Adrenal gland (tissue), 9 donors: ENCODE measurements at regions not wholly inside any gene's neighbourhood (a gene's known extent, or its start where the extent isn't known, plus 50 kb on each side); places are given as distances from the start of the nearest gene placed in this dataset.

Experiments used
- DNase-seq, 7 donors: peaks; one replicate each; pipeline ENCODE4 v3.0.0-alpha.2; 2019 to 2020
- H3K27ac ChIP-seq, 5 donors: fragments of 200-600 bp; sonication (generic) in 4 of 5; 1 replicate in 3 of 5; 2 replicates in 2 of 5; pipeline versions ENCODE4 v1.5.1 to v1.8.0; 2016 to 2020; ENCODE audit warnings: mild to moderate bottlenecking in 1 of 5
- H3K27me3 ChIP-seq: fragments of 200-600 bp; 2 replicates; pipeline ENCODE4 v1.8.0; 2021
- H3K36me3 ChIP-seq, 2 donors: fragments of 200-600 bp; replicated peaks in 1 of 2; 1 replicate in 1 of 2; 2 replicates in 1 of 2; pipeline versions ENCODE4 v1.5.1 to v1.8.0; 2018 to 2022
- H3K4me1 ChIP-seq, 2 donors: fragments of 200-600 bp; replicated peaks in 1 of 2; 1 replicate in 1 of 2; 2 replicates in 1 of 2; pipeline versions ENCODE4 v1.5.1 to v1.8.0; 2018 to 2021
- H3K4me3 ChIP-seq, 4 donors: fragments of 200-600 bp; sonication (generic) in 3 of 4; one replicate each; pipeline ENCODE4 v1.5.1; 2016 to 2018
- H3K9me3 ChIP-seq, 3 donors: fragments of 200-600 bp; sonication (generic) in 1 of 3; replicated peaks in 1 of 3; 1 replicate in 2 of 3; 2 replicates in 1 of 3; pipeline versions ENCODE4 v1.5.1 to v1.8.0; 2016 to 2021
- POLR2A ChIP-seq, 2 donors: fragments of 450-650 bp; IDR thresholded peaks; one replicate each; pipeline ENCODE4 v1.6.1; 2017; ENCODE audit warnings: antibody characterized with exemption in 2 of 2, mild to moderate bottlenecking in 2 of 2, moderate library complexity in 1 of 2
- WGBS, 4 donors: extraction: QIAGEN DNeasy Blood & Tissue Kit in 2 of 4; methylation state at CpG; one replicate each; pipeline versions ENCODE4 v1.1.5 to v1.1.7; 2013 to 2017; 5-methylcytosine and 5-hydroxymethylcytosine counted together
- intact Hi-C, 2 donors: fragments of 100-400 bp; cut with DNase I; formaldehyde crosslinking; loops; one replicate each; pipeline versions ENCODE4 v1.14.1 to v1.15.0; 2022 to 2023
- TF ChIP-seq, protein P1 (sequence below), 6 experiments: fragments of 450-650 bp in 4 of 6; fragments of 200-600 bp in 2 of 6; sonication (generic) in 1 of 6; IDR thresholded peaks; 1 replicate in 5 of 6; 2 replicates in 1 of 6; pipeline versions ENCODE4 v1.5.1 to v1.8.0; 2016 to 2021; ENCODE audit warnings: antibody characterized with exemption in 6 of 6, mild to moderate bottlenecking in 2 of 6, moderate library complexity in 1 of 6
- donor health status: healthy with polysubstance abuse.
- donor health status: Bipolar disorder and iron deficiency.
- donor health status: DM: yes; HTN: yes; CAD: no.
- donor health status: DM: no; HTN: no; CAD: no.
- donor health status: DM: no; HTN: no; CAD: no.

- H3K9me3 ChIP-seq, result no peaks in the 10 kb centered on the region
- intact Hi-C loops, result no loop called here
These were observed 172.4 kb upstream of the IVNS1ABP start for GRCh38 chr1:185489406-185489805.

GRCh38 chr1:185488808-185489207, 171.8 kb upstream of the IVNS1ABP start:
- Histone ChIP-seq H3K9me3 (no peaks in the 10 kb centered on the region), H3K27ac (peak overlapping the region in 4 of 5 donors; percentile 0 to 51 (median 14)), H3K27me3 (no peaks in the 10 kb centered on the region), H3K4me3 (no peak overlapping the region), H3K36me3 (no peaks in the 10 kb centered on the region), H3K4me1 (peaks cover 22 to 25% of the 10 kb centered on the region in 2 donors)
- peak; percentile 59 to 78 (median 76) for DNase-seq
- 28 to 49% (median 43%) methylated on average over 4 of the region's 4 CpGs for WGBS, 4 donors
- intact Hi-C loops, result no loop called here
- TF ChIP-seq POLR2A (IDR thresholded peaks at IDR 0.05), result no peak
- TF ChIP-seq, protein P1, sequence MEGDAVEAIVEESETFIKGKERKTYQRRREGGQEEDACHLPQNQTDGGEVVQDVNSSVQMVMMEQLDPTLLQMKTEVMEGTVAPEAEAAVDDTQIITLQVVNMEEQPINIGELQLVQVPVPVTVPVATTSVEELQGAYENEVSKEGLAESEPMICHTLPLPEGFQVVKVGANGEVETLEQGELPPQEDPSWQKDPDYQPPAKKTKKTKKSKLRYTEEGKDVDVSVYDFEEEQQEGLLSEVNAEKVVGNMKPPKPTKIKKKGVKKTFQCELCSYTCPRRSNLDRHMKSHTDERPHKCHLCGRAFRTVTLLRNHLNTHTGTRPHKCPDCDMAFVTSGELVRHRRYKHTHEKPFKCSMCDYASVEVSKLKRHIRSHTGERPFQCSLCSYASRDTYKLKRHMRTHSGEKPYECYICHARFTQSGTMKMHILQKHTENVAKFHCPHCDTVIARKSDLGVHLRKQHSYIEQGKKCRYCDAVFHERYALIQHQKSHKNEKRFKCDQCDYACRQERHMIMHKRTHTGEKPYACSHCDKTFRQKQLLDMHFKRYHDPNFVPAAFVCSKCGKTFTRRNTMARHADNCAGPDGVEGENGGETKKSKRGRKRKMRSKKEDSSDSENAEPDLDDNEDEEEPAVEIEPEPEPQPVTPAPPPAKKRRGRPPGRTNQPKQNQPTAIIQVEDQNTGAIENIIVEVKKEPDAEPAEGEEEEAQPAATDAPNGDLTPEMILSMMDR (IDR thresholded peaks at IDR 0.05), result no peak

More at GRCh38 chr1:185489406-185489805, 172.4 kb upstream of the IVNS1ABP start:
- H3K27me3 ChIP-seq, result no peaks in the 10 kb centered on the region
- WGBS, 4 donors, result 60 to 70% (median 66%) methylated on average over 3 of the region's 3 CpGs
- no peak for DNase-seq
- H3K4me1 ChIP-seq, result peaks cover 17 to 19% of the 10 kb centered on the region in 2 donors
- no peaks in the 10 kb centered on the region for H3K36me3 ChIP-seq
- TF ChIP-seq, protein P1 (IDR thresholded peaks at IDR 0.05), result no peak
- no peak for TF ChIP-seq POLR2A (IDR thresholded peaks at IDR 0.05)
- H3K27ac ChIP-seq, result peak overlapping the region in 3 of 5 donors; percentile 0 to 51 (median 15)
- no peak overlapping the region for H3K4me3 ChIP-seq

GRCh38 chr1:185487936-185488335, 170.9 kb upstream of the IVNS1ABP start:
- TF ChIP-seq POLR2A (IDR thresholded peaks at IDR 0.05), result no peak
- TF ChIP-seq, protein P1 (IDR thresholded peaks at IDR 0.05), result no peak
- Histone ChIP-seq H3K27me3 (no peaks in the 10 kb centered on the region), H3K9me3 (no peaks in the 10 kb centered on the region), H3K36me3 (no peaks in the 10 kb centered on the region), H3K4me3 (no peak overlapping the region), H3K27ac (no peak overlapping the region), H3K4me1 (peaks cover 24 to 28% of the 10 kb centered on the region in 2 donors)
- 38 to 70% (median 50%) methylated on average over 2 of the region's 2 CpGs for WGBS, 4 donors
- intact Hi-C loops, result no loop called here
- DNase-seq, result no peak

- Histone ChIP-seq H3K4me1 (peaks cover 24 to 28% of the 10 kb centered on the region in 2 donors), H3K4me3 (no peak overlapping the region), H3K27ac (no peak overlapping the region), H3K9me3 (no peaks in the 10 kb centered on the region), H3K36me3 (no peaks in the 10 kb centered on the region), H3K27me3 (no peaks in the 10 kb centered on the region)
- intact Hi-C loops, result no loop called here
- WGBS, 4 donors, result 90 to 100% (median 92%) methylated on average over 2 of the region's 2 CpGs
- no peak for TF ChIP-seq POLR2A (IDR thresholded peaks at IDR 0.05)
- TF ChIP-seq, protein P1 (IDR thresholded peaks at IDR 0.05), result no peak
- DNase-seq, result no peak
These were observed 170.0 kb upstream of the IVNS1ABP start for GRCh38 chr1:185487026-185487425.
